ENCODE measurements at regions not wholly inside any gene's neighbourhood (a gene's known extent, or its start where the extent isn't known, plus 50 kb on each side); places are given as distances from the start of the nearest gene placed in this dataset.
"Not testable (repeated sequence)": the region's sequence is repeated elsewhere in the genome, so short reads cannot be mapped to it uniquely, and the experiment has no call there.

DNA sequence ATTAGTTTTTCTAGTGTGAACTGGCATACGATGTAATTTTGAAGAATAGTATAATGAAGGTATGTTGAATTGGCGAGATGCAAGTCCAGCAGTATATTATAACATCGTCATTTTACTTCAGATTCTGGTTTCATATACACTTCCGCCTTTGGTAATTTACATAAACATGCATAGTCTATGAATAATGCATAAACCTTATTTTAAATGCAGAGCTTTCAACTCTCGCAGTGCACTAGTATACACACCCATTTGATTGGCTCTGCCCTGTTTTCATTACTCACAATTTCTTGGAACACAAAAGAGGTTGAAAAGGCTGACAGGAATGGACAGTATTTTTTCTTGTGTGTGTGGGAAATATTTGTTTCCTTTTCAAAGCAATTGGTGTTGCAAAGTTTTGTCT is 128.9 kb upstream of the CCNH start:
- no peak for DNase-seq

DNA sequence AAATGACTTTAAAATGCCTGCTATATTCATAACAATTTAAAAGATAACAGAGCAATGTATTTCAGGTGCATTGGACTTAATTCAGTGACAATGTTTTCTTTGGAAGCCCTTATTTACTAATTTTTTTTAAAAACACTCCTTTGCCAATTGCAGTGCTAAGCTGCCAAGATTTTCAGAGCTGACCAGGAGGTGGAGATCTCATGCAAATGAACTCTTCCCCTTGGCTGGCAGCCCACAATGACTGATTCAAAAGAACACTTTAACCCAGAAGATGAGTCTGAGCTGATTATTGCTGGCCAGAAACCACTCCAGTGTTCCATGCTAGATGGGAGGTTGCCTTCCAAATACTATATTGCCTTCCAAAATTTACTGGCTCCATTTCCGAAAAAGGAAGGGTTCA is 128.3 kb upstream of the CCNH start:
- DNase-seq = peak in 53 of 56 donors; percentile 3 to 93 (median 63)

DNA sequence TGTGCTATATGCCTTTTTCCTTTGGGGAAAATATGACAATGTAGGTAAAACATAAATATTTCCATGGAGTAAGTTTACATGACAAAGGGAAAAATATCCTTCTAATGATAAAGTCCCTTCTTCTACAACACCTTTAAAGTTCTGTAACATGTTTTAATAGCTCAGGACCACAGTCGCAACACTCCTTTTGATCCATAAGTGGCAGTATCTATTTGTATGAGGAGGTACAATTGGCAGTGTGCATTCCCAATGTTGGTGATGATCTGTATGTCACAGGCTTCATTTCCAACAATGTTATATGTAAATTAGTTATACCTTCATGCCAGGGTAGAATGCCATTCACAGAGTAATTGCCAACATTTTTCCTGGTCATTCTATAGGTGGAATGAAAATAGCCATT is 127.1 kb upstream of the CCNH start:
- no peak for DNase-seq

DNA sequence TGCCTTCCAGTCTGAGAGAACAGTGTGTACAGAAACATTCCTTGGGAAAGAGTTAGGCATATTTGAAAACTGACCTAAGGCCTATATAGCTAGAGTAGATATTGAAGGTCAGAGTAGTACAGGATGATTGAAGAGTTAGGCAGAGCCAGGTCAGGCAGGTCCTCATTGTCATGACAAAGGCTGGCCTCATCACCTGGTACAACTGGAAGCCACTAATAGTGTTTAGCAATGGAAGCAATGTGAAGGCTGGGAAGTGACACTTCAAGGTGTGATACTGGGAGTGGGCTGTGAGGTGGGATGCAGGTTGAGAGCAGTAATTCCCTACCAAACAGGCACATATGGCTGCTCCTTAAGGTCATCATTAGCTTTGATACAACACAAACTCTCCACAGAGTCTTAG is 123.6 kb upstream of the CCNH start:
- no peak for DNase-seq

DNA sequence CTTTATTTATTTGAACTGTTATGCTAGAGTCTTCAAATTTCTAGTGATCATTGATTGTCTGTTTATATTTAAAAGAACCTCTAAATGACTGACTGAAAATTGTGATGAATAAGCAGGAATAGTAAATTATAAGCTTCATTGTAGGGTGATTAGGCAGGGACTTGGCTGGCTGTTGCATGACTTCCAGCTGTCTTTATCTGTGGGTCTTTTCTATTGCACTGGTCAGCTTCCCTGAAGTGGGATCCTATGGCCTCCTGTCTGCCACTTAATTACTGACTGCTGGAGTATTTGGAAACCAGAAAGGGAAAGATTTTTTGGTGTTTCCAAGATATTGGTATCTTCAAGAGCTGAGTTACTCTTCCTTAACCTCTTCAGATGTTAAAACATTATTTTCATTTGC is 123.0 kb upstream of the CCNH start:
- DNase-seq = no peak

DNA sequence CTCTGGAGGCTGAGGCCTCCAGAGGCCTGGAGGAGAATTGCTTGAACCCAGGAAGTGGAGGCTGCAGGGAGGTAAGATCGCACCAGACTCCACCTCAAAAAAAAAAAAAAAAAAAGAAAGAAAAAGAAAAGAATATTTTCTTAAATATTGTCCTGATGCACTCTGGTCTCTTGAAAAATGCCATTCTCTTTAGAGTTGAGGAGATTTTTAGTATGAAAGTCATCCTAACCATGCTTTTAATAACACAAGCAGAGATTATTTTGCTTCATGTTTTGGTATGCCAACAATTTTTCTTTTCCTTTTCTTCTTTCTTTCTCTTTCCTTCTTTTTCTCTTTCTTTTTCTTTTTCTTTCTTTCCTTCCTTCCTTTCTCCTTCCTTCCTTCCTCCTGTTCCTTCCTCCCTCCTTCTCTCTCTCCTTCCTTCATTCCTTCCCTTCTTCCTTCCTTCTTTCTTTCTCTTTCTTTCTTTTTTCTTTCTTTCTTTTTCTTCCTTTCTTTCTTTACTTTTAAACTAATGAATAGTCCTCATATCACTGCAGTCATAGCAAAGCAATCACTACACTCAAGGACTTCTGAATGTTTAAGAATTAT is 116.9 kb upstream of the CCNH start:
- DNase-seq = no peak

DNA sequence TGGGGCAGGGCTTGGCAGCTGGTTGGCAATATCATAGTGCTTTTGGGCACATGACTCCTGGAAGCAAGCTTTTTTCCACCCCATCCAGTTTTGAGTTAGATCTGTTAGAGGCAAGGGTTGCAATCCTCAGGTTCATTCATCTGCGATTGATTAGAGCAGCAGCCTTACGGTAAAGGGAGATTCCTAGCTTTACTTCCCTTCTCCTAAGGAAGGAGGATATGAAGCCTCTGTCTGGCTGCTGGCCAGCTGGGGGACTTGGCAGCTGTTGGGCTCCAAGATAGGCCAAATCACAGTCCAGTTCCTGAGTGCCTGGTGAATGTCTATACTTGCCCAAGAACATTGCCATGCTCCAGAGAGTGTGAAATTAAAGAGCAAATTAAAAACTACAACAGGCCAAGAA is 113.4 kb upstream of the CCNH start:
- DNase-seq = no peak

DNA sequence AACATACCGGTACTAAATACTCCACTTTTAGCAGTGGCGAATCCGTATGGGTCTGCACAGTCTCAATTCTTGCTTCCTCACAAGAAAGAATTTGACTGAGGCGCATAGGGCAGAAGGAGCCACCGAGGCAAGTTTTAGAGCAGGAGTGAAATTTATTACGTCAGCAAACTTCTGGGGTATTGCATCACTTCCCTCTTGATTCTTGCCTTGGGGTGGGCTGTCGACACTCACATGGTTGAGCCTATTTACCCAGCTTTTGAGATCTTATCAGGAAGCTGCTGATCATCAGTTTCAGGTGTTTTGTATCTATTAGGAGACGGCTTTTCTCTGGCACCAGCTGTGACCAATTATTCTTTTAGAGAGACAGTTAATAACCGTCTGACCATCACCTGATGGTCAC is 111.5 kb upstream of the CCNH start:
- no peak for DNase-seq

DNA sequence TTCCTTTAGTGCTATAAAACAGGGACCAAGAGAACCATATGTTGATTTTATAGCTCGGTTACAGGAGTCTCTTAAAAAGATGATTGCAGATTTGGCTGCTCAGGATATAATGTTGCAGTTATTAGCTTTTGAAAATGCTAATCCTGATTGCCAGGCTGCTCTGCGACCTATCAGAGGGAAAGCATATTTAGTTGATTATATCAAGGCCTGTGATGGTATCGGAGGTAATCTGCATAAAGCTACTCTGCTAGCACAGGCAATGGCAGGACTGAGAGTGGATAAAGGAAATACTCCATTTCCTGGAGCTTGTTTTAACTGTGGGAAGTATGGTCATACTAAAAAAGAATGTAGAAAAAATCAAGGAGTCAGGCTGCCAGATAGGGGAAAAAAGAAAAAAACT is 99.0 kb upstream of the CCNH start:
- DNase-seq = not testable (repeated sequence)

DNA sequence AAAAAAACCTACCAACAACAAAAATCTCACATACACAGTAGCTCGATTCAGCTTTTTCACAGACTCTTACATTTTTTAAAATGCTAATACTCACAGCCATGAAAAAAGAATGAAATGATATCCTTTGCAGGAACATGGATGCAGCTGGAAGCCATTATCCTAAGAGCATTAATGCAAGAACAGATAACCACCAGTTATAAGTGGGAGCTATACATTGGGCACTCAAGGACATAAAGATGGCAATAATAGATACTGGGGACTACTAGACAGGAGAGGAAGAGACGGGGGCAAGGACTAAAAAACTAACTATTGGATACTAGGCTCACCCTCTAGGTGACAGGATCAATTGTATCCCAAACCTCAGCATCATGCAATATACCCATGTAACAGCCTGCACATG is 90.3 kb upstream of the CCNH start:
- DNase-seq = no peak

DNA sequence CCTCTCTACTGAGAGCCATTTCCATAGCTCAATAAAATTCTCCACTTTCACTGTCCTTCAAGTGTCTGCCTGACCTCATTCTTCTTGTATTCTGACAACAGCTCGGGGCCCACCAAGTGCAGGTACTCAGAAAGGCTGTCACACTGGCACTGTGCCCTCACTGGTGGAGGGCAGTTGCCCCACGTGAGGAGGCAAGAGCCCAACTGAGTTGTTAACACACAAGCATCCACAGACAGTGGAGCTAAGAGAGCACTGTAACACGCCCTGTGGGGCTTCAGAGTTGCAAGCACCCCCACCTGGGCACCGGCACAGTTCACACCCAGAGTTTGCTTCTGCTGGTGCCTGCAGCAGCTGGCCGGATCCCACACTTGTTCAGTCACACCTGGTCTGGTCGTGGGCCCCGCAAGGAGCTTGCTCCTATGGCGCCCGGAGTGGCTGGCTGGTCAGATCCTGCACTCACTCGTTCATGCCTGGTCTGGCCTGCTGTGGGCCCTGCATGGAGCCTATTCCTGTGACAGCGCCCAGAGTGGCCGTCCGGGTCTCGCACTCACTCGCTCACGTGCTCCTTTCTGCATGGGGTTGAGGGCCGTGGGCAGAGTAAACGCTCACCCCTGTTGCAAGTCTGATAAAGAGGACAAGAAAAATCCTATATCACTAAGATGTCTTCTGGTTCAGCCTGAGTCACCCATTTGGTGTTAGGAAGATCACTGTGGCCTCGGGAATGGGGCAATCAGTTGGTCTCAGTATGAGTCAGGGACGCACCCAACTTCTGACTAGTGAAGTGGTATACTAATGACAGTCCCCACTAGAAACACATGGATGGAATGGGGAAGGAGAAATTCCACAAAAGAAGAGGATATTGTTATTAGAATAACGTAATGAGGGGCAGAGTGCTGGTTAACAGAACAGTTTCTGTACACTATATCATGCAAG is 87.0 kb upstream of the CCNH start:
- DNase-seq = no peak

Measured in amygdala (tissue), 56 donors.